Sigmoid colon (tissue), 6 donors: ENCODE measurements at regions not wholly inside any gene's neighbourhood (a gene's known extent, or its start where the extent isn't known, plus 50 kb on each side); places are given as distances from the start of the nearest gene placed in this dataset.

ENCODE experiments used
- DNase-seq: peaks from one replicate; pipeline ENCODE4 v3.0.0-alpha.2; 2019
- H3K27ac ChIP-seq, 4 donors: fragments of 200-600 bp; sonication (generic); one replicate each; pipeline ENCODE4 v1.5.1; 2016 to 2019; ENCODE audit warnings: mild to moderate bottlenecking in 1 of 4
- H3K27me3 ChIP-seq, 3 donors: fragments of 200-600 bp; sonication (generic); one replicate each; pipeline ENCODE4 v1.5.1; 2019; ENCODE audit warnings: mild to moderate bottlenecking in 1 of 3
- H3K36me3 ChIP-seq, 4 donors: fragments of 200-600 bp; sonication (generic); one replicate each; pipeline ENCODE4 v1.5.1; 2016 to 2019
- H3K4me1 ChIP-seq, 4 donors: fragments of 200-600 bp; sonication (generic); one replicate each; pipeline ENCODE4 v1.5.1; 2017 to 2019
- H3K4me3 ChIP-seq, 4 donors: fragments of 200-600 bp; sonication (generic); one replicate each; pipeline ENCODE4 v1.5.1; 2017 to 2019; ENCODE audit warnings: mild to moderate bottlenecking in 2 of 4, moderate library complexity in 1 of 4
- H3K9me3 ChIP-seq, 4 donors: fragments of 200-600 bp in 3 of 4; sonication (generic) in 3 of 4; one replicate each; pipeline versions ENCODE4 v1.5.1 to v1.6.1; 2013 to 2019
- EP300 ChIP-seq, 4 donors: sonication (generic); formaldehyde crosslinking; IDR thresholded peaks; one replicate each; pipeline ENCODE4 v1.6.1; 2017; ENCODE audit warnings: antibody characterized with exemption in 4 of 4
- POLR2A ChIP-seq, 2 donors: fragments of 450-650 bp; IDR thresholded peaks; one replicate each; pipeline ENCODE4 v1.6.1; 2016; ENCODE audit warnings: antibody characterized with exemption in 2 of 2, mild to moderate bottlenecking in 2 of 2, moderate library complexity in 2 of 2
- POLR2AphosphoS5 ChIP-seq, 4 donors: sonication (generic); formaldehyde crosslinking; IDR thresholded peaks; one replicate each; pipeline ENCODE4 v1.6.1; 2017; ENCODE audit warnings: antibody characterized with exemption in 4 of 4
- WGBS, 2 donors: extraction: QIAGEN DNeasy Blood & Tissue Kit; methylation state at CpG; one replicate each; pipeline ENCODE4 v1.1.7; 2013; 5-methylcytosine and 5-hydroxymethylcytosine counted together
- intact Hi-C: fragments of 100-400 bp; cut with DNase I; formaldehyde crosslinking; loops from one replicate; pipeline ENCODE4 v1.15.1; 2023
- TF ChIP-seq, protein P1 (sequence below), 4 experiments: fragments of 450-650 bp in 3 of 4; fragments of 200-600 bp in 1 of 4; IDR thresholded peaks; one replicate each; pipeline ENCODE4 v1.5.1; 2016 to 2019; ENCODE audit warnings: antibody characterized with exemption in 4 of 4, mild to moderate bottlenecking in 3 of 4, moderate library complexity in 2 of 4
- donor health status: healthy with polysubstance abuse.
- donor health status: healthy.

DNA sequence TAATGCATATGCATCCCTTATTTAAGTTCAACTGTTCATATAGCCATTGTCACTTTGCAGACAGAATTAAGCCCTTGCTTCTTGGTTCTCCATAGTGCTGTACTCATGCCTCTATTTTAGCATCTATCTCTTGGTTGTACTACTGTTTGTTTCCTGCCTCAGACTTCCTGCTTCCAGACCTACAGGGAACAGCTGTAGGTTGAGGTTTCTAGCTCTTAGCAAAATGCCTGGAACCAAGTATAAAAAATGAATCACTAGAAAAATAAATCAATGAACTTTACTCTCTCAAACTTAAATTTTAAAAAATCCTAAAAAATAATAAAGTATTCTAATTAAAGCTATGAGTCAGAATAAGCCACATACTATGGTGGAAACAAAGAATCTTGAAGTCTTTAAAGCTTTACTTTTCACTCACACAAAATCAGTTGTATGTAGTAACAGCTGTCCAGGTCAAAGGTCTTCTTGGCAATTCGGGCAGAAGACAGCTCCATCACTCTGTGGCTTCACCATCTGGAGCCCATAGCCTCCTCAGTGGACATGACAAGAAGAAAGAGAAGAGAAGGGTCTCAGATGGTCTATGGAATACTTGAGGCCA is 1228.1 kb upstream of the GYPC start:
- no peaks in the 10 kb centered on the region for H3K4me1 ChIP-seq
- H3K27me3 ChIP-seq, result no peaks in the 10 kb centered on the region
- no peak for TF ChIP-seq POLR2A (IDR thresholded peaks at IDR 0.05)
- TF ChIP-seq POLR2AphosphoS5 (IDR thresholded peaks at IDR 0.05), result no peak
- TF ChIP-seq, protein P1, sequence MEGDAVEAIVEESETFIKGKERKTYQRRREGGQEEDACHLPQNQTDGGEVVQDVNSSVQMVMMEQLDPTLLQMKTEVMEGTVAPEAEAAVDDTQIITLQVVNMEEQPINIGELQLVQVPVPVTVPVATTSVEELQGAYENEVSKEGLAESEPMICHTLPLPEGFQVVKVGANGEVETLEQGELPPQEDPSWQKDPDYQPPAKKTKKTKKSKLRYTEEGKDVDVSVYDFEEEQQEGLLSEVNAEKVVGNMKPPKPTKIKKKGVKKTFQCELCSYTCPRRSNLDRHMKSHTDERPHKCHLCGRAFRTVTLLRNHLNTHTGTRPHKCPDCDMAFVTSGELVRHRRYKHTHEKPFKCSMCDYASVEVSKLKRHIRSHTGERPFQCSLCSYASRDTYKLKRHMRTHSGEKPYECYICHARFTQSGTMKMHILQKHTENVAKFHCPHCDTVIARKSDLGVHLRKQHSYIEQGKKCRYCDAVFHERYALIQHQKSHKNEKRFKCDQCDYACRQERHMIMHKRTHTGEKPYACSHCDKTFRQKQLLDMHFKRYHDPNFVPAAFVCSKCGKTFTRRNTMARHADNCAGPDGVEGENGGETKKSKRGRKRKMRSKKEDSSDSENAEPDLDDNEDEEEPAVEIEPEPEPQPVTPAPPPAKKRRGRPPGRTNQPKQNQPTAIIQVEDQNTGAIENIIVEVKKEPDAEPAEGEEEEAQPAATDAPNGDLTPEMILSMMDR (IDR thresholded peaks at IDR 0.05), result no peak
- no peak for TF ChIP-seq EP300 (IDR thresholded peaks at IDR 0.05)
- no peaks in the 10 kb centered on the region for H3K9me3 ChIP-seq
- H3K36me3 ChIP-seq, result no peaks in the 10 kb centered on the region
- no peak overlapping the region for H3K27ac ChIP-seq
- WGBS, 2 donors, result 6 to 38% methylated on average over 1 of the region's 1 CpG
- intact Hi-C loops, result no loop called here
- H3K4me3 ChIP-seq, result no peak overlapping the region
- DNase-seq, result no peak

DNA sequence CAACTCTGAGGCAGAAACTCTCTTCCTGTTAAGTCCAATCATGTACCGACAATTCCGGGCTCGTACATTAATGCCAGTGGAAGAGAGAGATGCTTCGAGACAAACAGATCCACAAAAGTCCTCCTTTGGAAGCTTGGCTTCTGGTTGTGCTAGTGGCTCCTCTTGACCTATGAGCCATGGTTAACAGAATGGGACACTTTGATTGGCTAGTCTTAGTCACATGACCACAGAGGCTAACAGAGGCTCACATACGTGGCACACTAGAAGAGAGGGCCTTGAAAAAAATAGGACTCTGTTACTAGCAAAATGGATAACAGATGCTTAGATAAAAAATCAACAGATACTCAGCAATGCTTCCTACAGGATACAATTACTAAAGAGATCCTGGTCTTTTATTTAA is 1211.9 kb upstream of the GYPC start:
- H3K4me1 ChIP-seq, result no peaks in the 10 kb centered on the region
- H3K36me3 ChIP-seq, result no peaks in the 10 kb centered on the region
- no peak for DNase-seq
- H3K9me3 ChIP-seq, result no peaks in the 10 kb centered on the region
- TF ChIP-seq, protein P1 (IDR thresholded peaks at IDR 0.05), result no peak
- TF ChIP-seq POLR2A (IDR thresholded peaks at IDR 0.05) (no peak), EP300 (IDR thresholded peaks at IDR 0.05) (no peak), POLR2AphosphoS5 (IDR thresholded peaks at IDR 0.05) (no peak)
- intact Hi-C loops, result no loop called here
- WGBS, 2 donors, result 87 to 91% methylated on average over 5 of the region's 5 CpGs
- no peak overlapping the region for H3K4me3 ChIP-seq
- H3K27me3 ChIP-seq, result no peaks in the 10 kb centered on the region
- no peak overlapping the region for H3K27ac ChIP-seq

DNA sequence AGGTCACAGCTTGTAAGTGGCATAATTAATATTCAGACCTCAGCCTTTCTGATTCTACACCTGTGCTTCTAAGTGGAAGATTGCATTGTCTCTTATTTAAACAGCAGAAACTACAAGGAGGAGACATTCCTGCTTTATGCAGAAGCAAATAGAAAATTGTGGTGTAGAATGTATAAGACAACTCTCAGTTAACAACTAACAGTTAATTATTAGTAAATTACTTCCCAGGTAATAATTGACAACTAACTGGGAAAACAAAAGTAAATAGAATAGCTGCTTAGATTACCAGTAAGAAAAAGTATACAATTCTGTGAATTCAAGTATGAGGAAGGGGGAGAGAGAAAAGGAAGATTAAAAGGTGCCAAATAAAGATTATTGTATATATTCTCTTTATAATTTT is 1210.5 kb upstream of the GYPC start:
- intact Hi-C loops, result no loop called here
- Histone ChIP-seq H3K27ac (no peak overlapping the region), H3K27me3 (no peaks in the 10 kb centered on the region), H3K36me3 (no peaks in the 10 kb centered on the region), H3K4me1 (no peaks in the 10 kb centered on the region), H3K4me3 (no peak overlapping the region), H3K9me3 (no peaks in the 10 kb centered on the region)
- TF ChIP-seq EP300 (IDR thresholded peaks at IDR 0.05) (no peak), POLR2A (IDR thresholded peaks at IDR 0.05) (no peak), POLR2AphosphoS5 (IDR thresholded peaks at IDR 0.05) (no peak)
- TF ChIP-seq, protein P1 (IDR thresholded peaks at IDR 0.05), result no peak
- DNase-seq, result no peak

DNA sequence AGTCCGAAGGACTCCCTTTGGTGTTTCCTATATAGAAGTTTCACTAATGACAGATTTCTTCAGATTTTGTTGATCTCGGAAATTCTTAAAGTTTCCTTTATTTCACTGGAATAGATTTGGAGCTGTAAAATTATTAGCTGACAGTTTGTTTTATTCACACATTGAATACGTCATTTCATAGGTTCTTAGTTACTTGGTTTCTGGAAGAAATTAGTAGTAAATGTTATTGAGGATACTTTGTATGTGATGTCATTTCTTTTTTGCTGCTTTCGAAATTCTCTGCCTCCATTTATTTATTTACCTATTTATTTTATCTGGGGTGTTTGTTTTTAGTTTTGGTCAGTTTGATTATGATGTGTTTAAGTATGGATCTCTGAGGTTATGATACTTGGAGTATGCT is 1205.9 kb upstream of the GYPC start:
- TF ChIP-seq EP300 (IDR thresholded peaks at IDR 0.05), result no peak
- no peak for TF ChIP-seq POLR2AphosphoS5 (IDR thresholded peaks at IDR 0.05)
- TF ChIP-seq POLR2A (IDR thresholded peaks at IDR 0.05), result no peak
- TF ChIP-seq, protein P1 (IDR thresholded peaks at IDR 0.05), result no peak
- no peak overlapping the region for H3K27ac ChIP-seq
- H3K27me3 ChIP-seq, result no peaks in the 10 kb centered on the region
- intact Hi-C loops, result no loop called here
- H3K4me3 ChIP-seq, result no peak overlapping the region
- H3K9me3 ChIP-seq, result peaks cover 0 to 2% (median 0%) of the 10 kb centered on the region in 4 donors
- 79 to 94% methylated on average over 4 of the region's 4 CpGs for WGBS, 2 donors
- no peaks in the 10 kb centered on the region for H3K36me3 ChIP-seq
- no peak for DNase-seq
- no peaks in the 10 kb centered on the region for H3K4me1 ChIP-seq

DNA sequence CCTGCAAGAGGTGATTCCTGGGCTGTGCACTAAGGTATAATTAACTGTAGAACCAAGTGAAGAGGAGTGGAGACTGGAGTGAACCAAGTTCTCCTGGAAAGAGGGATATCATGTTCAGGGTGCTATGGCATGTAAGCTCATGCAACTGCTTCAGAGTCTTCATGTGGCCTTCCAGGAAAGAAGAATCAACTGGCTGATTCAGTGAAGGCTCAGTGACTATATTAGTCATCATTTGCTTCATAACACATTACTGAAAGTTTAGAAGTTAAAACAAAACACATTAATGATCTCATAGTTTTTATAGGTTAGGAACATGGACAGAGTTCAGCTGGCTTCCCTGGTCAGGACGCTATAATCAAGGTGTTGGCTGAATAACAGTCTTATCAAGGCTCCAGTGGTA is 1200.8 kb upstream of the GYPC start:
- WGBS, 2 donors, result 42 to 63% methylated on average over 1 of the region's 1 CpG
- no peak overlapping the region for H3K27ac ChIP-seq
- no peaks in the 10 kb centered on the region for H3K36me3 ChIP-seq
- no peaks in the 10 kb centered on the region for H3K27me3 ChIP-seq
- TF ChIP-seq, protein P1 (IDR thresholded peaks at IDR 0.05), result no peak
- TF ChIP-seq EP300 (IDR thresholded peaks at IDR 0.05) (no peak), POLR2AphosphoS5 (IDR thresholded peaks at IDR 0.05) (no peak), POLR2A (IDR thresholded peaks at IDR 0.05) (no peak)
- peaks cover 0 to 2% (median 0%) of the 10 kb centered on the region in 4 donors for H3K9me3 ChIP-seq
- DNase-seq, result no peak
- H3K4me3 ChIP-seq, result no peak overlapping the region
- intact Hi-C loops, result no loop called here
- H3K4me1 ChIP-seq, result no peaks in the 10 kb centered on the region
